Fibroblast of pulmonary artery (primary cell): ENCODE measurements at regions not wholly inside any gene's neighbourhood (a gene's known extent, or its start where the extent isn't known, plus 50 kb on each side); places are given as distances from the start of the nearest gene placed in this dataset.

Experiments used
- DNase-seq: peaks from one replicate; pipeline ENCODE4 v3.0.0-alpha.2; 2010; ENCODE audit warnings: low read depth
- H3K4me3 ChIP-seq: replicated peaks from 2 replicates; pipeline ENCODE4 v1.5.1; 2011; ENCODE audit warnings: low read depth, mild to moderate bottlenecking, control low read depth, low read length, moderate library complexity
- CTCF ChIP-seq: IDR thresholded peaks from 2 replicates; pipeline ENCODE4 v1.5.1; 2011; ENCODE audit warnings: mild to moderate bottlenecking, control low read depth, low read length, inconsistent platforms; ENCODE audit errors: missing control alignments

- TF ChIP-seq CTCF: no peak
- no peak for DNase-seq
- no peak overlapping the region for H3K4me3 ChIP-seq
Measured at GRCh38 chr11:32161293-32161692, 70.4 kb downstream of the RCN1 start.

- no peak for TF ChIP-seq CTCF
- H3K4me3 ChIP-seq: no peak overlapping the region
- no peak for DNase-seq
Measured at GRCh38 chr11:32162351-32162750, 71.5 kb downstream of the RCN1 start.

- no peak for DNase-seq
- no peak for TF ChIP-seq CTCF
- H3K4me3 ChIP-seq: no peak overlapping the region
Measured at GRCh38 chr11:32162906-32163305, 72.0 kb downstream of the RCN1 start.

GRCh38 chr11:32163557-32163956, 72.7 kb downstream of the RCN1 start:
- no peak overlapping the region for H3K4me3 ChIP-seq
- TF ChIP-seq CTCF: no peak
- no peak for DNase-seq

- no peak overlapping the region for H3K4me3 ChIP-seq
- DNase-seq: no peak
- TF ChIP-seq CTCF: no peak
Measured at GRCh38 chr11:32164836-32165235, 74.0 kb downstream of the RCN1 start.

GRCh38 chr11:32168924-32169323, 78.0 kb downstream of the RCN1 start:
- DNase-seq: no peak
- H3K4me3 ChIP-seq: no peak overlapping the region
- TF ChIP-seq CTCF: no peak

- DNase-seq: no peak
- TF ChIP-seq CTCF: no peak
- no peak overlapping the region for H3K4me3 ChIP-seq
Measured at GRCh38 chr11:32171445-32171844, 80.6 kb downstream of the RCN1 start.
